ENCODE measurements at regions not wholly inside any gene's neighbourhood (a gene's known extent, or its start where the extent isn't known, plus 50 kb on each side); places are given as distances from the start of the nearest gene placed in this dataset.

DNA sequence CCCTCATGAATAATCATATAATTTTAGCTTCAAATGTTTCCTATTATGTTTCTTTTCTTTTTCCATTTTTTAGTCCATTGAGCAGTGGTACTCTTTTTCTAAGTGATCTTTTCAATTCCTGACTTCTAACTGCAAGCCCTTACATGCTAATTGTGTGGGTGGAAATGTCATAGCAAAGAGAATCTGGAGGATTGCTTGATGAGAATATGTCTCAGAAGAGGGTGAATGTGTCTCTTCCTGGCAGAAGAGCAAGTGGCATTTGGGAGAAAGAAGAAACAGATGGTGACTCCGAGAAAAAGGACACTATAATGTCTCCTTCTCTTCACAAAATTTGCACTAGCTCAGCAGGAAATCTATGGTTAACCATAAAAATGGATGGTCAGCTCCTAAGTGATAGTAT lies 2320.0 kb downstream of the PCDH9 start:
- no peak for DNase-seq (ENCODE audit: low read depth)
- H3K4me3 ChIP-seq (ENCODE audit: low read depth, low read length): no peak overlapping the region
- TF ChIP-seq, protein P1, sequence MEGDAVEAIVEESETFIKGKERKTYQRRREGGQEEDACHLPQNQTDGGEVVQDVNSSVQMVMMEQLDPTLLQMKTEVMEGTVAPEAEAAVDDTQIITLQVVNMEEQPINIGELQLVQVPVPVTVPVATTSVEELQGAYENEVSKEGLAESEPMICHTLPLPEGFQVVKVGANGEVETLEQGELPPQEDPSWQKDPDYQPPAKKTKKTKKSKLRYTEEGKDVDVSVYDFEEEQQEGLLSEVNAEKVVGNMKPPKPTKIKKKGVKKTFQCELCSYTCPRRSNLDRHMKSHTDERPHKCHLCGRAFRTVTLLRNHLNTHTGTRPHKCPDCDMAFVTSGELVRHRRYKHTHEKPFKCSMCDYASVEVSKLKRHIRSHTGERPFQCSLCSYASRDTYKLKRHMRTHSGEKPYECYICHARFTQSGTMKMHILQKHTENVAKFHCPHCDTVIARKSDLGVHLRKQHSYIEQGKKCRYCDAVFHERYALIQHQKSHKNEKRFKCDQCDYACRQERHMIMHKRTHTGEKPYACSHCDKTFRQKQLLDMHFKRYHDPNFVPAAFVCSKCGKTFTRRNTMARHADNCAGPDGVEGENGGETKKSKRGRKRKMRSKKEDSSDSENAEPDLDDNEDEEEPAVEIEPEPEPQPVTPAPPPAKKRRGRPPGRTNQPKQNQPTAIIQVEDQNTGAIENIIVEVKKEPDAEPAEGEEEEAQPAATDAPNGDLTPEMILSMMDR (IDR thresholded peaks at IDR 0.05; ENCODE audit: low read depth, low read length, missing control alignments): no peak
- in situ Hi-C loops (cut with HindIII; ENCODE audit: low sequenced_read_pairs): no loop called here

GRCh38 chr13:64909184-64909583 lies 2321.0 kb downstream of the PCDH9 start:
- in situ Hi-C loops (cut with HindIII; ENCODE audit: low sequenced_read_pairs): no loop called here
- TF ChIP-seq, protein P1 (IDR thresholded peaks at IDR 0.05; ENCODE audit: low read depth, low read length, missing control alignments): no peak
- no peak overlapping the region for H3K4me3 ChIP-seq (ENCODE audit: low read depth, low read length)
- no peak for DNase-seq (ENCODE audit: low read depth)

DNA sequence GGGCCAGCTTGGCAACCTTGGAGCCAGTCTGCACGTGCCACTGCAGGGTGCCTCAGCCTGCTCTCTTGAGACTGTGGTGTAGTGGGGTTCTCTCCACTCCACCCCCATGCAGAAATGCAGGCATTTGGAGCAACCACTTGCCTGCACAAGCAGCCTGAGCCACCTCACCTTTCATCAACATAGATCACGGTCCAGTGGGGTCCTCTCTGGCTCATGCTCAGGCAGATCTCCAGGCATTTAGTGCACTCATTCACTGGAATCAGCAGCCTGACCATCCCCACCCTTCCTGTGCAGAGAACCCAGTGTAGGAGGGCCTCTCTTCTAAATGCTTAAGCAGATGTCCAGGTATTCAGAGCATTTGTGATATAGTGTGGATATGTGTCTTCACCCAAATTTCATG lies 2330.1 kb downstream of the PCDH9 start:
- TF ChIP-seq, protein P1 (IDR thresholded peaks at IDR 0.05; ENCODE audit: low read depth, low read length, missing control alignments): no peak
- in situ Hi-C loops (cut with HindIII; ENCODE audit: low sequenced_read_pairs): no loop called here
- H3K4me3 ChIP-seq (ENCODE audit: low read depth, low read length): no peak overlapping the region
- no peak for DNase-seq (ENCODE audit: low read depth)

DNA sequence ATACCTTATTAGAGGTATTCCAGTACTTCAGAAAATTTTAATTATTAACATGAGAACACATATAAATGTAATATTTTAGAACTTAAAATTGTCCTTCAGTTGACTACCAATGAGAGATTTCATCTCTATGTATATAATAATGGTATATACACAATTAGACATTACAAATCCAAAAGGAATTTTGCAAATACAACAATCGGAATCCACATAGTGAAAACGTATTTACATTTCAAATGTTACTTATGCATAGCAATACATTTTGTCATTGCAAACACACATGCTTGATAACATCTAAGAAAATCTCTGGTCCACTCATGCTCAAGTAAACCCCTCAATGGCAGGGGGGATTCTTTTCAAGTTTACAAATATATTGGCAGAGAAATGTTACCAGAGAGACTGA lies 2345.2 kb downstream of the PCDH9 start:
- DNase-seq (ENCODE audit: low read depth): no peak
- H3K4me3 ChIP-seq (ENCODE audit: low read depth, low read length): no peak overlapping the region
- in situ Hi-C loops (cut with HindIII; ENCODE audit: low sequenced_read_pairs): no loop called here
- TF ChIP-seq, protein P1 (IDR thresholded peaks at IDR 0.05; ENCODE audit: low read depth, low read length, missing control alignments): no peak

DNA sequence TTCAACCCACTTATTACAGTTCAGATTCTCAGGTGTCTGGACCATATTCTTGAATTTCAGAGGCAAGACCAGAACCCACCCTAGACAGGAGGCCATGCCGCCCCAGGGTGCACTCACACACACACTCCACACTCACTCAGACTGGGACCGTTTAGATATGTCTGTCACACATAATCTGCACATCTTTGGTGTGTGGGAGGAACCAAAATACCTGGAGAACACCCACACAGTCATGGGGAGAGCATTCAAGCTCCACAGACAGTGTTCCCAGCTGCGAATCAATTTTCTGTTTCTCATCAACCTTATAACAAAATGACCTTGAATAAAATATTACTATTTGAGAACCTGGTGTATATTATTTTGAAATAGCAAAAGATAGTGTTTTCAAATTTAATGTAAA lies 2353.0 kb downstream of the PCDH9 start:
- DNase-seq (ENCODE audit: low read depth): no peak
- TF ChIP-seq, protein P1 (IDR thresholded peaks at IDR 0.05; ENCODE audit: low read depth, low read length, missing control alignments): no peak
- in situ Hi-C loops (cut with HindIII; ENCODE audit: low sequenced_read_pairs): no loop called here

GRCh38 chr13:64871742-64872141 lies 2358.4 kb downstream of the PCDH9 start:
- no peak overlapping the region for H3K4me3 ChIP-seq (ENCODE audit: low read depth, low read length)
- TF ChIP-seq, protein P1 (IDR thresholded peaks at IDR 0.05; ENCODE audit: low read depth, low read length, missing control alignments): no peak
- in situ Hi-C loops (cut with HindIII; ENCODE audit: low sequenced_read_pairs): no loop called here
- DNase-seq (ENCODE audit: low read depth): no peak

More for the DNA sequence above, 2353.0 kb downstream of the PCDH9 start:
- H3K4me3 ChIP-seq (ENCODE audit: low read depth, low read length): no peak overlapping the region

- TF ChIP-seq, protein P1 (IDR thresholded peaks at IDR 0.05; ENCODE audit: low read depth, low read length, missing control alignments): no peak
- in situ Hi-C loops (cut with HindIII; ENCODE audit: low sequenced_read_pairs): no loop called here
- DNase-seq (ENCODE audit: low read depth): no peak
- no peak overlapping the region for H3K4me3 ChIP-seq (ENCODE audit: low read depth, low read length)
Measured at GRCh38 chr13:64869539-64869938, 2360.6 kb downstream of the PCDH9 start.
